NCI-H2196 treated with DMSO at 0.1 percent for 48 hours (cell line): ENCODE measurements at regions not wholly inside any gene's neighbourhood (a gene's known extent, or its start where the extent isn't known, plus 50 kb on each side); places are given as distances from the start of the nearest gene placed in this dataset.

ENCODE experiments used
- DNase-seq: peaks from one replicate; lab custom pipeline; 2025; ENCODE audit not compliant: unreplicated experiment; lab: John Stamatoyannopoulos, UW

GRCh38 chr1:102083192-102083591 lies 86.5 kb upstream of the OLFM3 start:
- no peak for DNase-seq

DNA sequence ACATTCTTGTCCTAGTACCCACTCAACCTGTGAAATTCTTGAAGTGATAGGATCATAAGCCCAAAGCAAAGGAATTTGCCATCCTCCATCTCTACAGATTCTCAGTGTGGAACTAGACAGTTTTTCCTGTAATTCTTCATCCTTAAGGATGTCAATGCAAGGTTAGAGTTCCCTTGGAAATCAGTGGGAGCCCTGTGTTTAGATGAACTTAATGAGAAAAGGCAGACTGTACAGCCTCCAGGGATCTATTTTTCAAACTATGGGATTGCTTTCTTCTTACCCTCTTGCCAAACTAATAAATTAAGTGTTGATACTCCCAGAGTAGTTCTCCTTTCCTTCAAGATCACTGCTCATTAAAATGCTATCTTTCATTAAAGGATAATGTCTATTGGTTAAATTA lies 78.1 kb upstream of the OLFM3 start:
- no peak for DNase-seq

DNA sequence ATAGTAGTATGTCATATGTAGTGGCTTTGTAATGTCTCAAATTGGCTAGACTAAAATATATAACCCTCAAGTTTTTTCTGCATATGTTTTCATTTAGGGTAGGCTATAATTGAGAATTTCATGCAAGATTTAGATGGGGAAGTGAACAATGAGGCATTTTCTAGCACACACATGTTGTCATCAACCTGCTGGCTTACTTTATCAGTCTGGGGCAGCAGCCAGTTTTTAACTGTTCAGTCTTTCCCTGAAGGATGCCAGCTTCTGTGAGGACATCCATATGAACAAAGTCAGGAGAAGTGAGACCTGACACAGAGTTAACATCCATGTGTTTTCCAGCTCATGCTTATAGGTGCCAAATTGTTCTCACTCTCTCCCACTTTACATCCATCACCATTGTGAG lies 74.7 kb upstream of the OLFM3 start:
- DNase-seq: no peak

DNA sequence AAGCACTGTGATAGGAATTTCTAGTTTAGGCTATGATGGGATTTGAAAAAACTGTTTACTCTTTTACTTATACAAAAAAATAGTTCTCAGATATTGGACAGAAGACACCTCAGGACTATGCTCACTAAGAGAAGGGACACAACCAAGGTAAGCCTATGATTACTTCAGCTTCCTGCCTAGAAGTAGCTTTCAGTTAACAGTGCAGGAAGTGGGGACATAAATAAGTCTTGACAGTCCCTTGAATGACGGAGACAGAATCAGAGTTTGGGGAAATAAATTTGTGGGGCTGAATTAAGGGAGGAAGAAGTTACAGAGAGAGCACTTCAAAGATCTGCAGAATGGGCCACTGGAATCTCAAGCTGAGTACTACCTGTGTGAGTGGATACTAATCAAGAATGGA lies 53.8 kb upstream of the OLFM3 start:
- DNase-seq: no peak

GRCh38 chr1:102047724-102048123 lies 51.0 kb upstream of the OLFM3 start:
- DNase-seq: no peak
